ENCODE measurements at regions not wholly inside any gene's neighbourhood (a gene's known extent, or its start where the extent isn't known, plus 50 kb on each side); places are given as distances from the start of the nearest gene placed in this dataset.
A peak's percentile ranks its signal among the peaks of the same experiment; 100 is the strongest.

DNA sequence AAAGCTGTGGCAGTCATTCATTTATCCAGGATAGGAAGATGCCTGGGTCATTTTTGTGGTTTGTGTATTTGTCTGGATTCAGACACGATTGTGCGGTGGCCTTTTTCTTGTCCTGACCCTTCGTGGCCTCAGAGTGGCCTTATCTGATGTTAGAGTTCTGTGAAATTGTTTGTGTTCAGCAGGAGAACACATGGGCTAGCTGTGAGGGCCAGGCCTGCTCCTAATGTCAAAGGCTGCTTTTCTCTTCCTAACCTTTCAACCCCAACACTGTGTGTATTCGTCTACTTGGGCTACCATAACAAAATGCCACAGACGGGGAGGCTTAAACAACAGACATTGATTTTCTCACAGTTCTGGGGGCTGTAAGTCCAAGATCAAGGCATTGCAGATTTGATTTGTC is 321.8 kb downstream of the CD83 start:
- no peak for TF ChIP-seq ZNF274 (IDR thresholded peaks at IDR 0.05; ENCODE audit: low read depth, low read length)
- H3K4me3 ChIP-seq (ENCODE audit: low read length): no peak overlapping the region

DNA sequence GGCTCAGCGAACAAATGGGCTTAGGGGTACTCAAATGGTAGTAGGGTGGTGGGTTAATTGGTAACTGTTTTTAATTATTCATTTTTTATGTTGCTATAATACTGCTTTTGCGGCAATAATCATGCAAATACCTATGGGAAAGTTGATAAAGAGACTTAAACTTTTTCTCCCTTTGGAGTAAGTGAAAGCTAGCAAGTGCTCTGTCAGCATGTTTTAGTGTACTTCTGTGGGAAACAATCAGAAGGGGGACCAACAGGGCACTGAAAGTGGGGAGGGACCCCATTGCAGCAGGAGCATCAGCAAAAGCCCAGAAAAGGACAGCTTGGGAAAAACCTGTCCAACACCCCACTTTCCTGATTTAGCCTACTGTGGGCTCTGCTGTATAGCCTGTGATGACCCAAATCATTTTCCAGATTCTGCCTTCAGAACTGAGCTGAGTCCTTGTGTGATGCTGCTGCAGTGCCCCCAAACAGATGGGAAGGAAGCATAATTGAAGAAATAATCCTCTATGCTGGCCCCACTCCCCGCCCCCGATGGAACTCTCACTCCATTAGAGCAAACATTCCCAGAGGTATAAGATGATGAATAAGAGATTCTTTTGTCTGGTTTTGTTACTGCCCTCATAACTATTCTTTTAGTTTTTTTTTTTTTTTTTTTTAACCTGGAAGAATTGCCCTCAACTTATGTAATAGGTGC is 322.8 kb downstream of the CD83 start:
- no peak overlapping the region for H3K4me3 ChIP-seq (ENCODE audit: low read length)
- no peak for TF ChIP-seq ZNF274 (IDR thresholded peaks at IDR 0.05; ENCODE audit: low read depth, low read length)

- TF ChIP-seq ZNF274 (IDR thresholded peaks at IDR 0.05; ENCODE audit: low read depth, low read length): no peak
- H3K4me3 ChIP-seq (ENCODE audit: low read length): no peak overlapping the region
Measured at GRCh38 chr6:14440940-14441781, 323.6 kb downstream of the CD83 start.

GRCh38 chr6:14442242-14442641 is 324.7 kb downstream of the CD83 start:
- TF ChIP-seq ZNF274 (IDR thresholded peaks at IDR 0.05; ENCODE audit: low read depth, low read length): no peak
- H3K4me3 ChIP-seq (ENCODE audit: low read length): no peak overlapping the region

GRCh38 chr6:14443629-14444268 is 326.2 kb downstream of the CD83 start:
- no peak overlapping the region for H3K4me3 ChIP-seq (ENCODE audit: low read length)
- no peak for TF ChIP-seq ZNF274 (IDR thresholded peaks at IDR 0.05; ENCODE audit: low read depth, low read length)

DNA sequence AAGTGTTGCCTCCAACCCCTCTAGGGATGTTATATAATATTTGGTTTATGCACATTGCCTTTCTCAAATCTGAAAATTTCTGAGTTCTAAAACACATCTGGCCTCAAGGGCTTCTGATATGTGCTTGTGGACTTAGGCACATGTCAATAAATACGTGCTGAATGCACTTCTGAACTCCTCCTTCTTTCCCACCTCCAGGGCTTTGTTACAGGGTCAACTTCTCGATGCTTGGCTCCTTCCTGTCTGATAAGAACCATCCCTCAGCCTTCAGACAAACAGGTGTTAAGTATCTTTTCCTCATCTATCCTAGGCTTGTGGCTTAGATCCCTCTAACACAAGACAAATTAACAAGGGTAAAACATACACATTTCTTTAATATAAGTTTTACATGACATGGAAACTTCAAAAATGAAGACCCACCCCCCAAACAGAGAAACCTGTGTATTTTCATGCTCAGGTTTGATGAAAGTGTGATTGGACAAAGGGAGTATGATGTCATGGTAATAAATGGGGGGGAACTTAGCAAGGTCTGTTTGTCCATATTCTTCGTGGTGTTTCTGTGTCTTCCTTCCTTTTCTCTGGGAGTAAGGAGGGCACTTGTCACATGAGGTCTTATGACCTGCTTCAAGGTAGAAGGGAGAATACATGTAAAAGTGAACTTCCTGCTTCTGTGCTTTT is 326.9 kb downstream of the CD83 start:
- H3K4me3 ChIP-seq (ENCODE audit: low read length): no peak overlapping the region
- TF ChIP-seq ZNF274 (IDR thresholded peaks at IDR 0.05; ENCODE audit: low read depth, low read length): no peak

DNA sequence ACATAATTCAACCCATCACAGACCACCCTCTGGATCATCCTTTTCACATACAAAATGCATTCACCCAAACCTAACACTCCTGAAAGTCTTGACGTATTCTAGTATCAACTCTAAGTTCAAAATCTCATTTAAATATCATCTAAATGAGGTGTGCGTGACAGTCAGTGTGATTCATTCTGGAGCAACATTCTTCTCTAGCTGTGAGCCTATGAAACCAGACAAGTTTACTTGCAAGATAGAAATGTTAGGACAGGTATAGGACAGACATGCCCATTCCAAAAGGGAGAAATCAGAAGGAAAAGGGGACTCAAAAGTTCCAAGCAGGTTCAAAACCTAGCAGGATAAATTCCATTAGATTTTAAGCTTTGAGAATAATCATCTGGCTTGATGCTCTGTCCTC is 329.7 kb downstream of the CD83 start:
- no peak for TF ChIP-seq ZNF274 (IDR thresholded peaks at IDR 0.05; ENCODE audit: low read depth, low read length)

GRCh38 chr6:14448246-14448645 is 330.7 kb downstream of the CD83 start:
- no peak for TF ChIP-seq ZNF274 (IDR thresholded peaks at IDR 0.05; ENCODE audit: low read depth, low read length)
- no peak overlapping the region for H3K4me3 ChIP-seq (ENCODE audit: low read length)

More for the DNA sequence above, 329.7 kb downstream of the CD83 start:
- no peak overlapping the region for H3K4me3 ChIP-seq (ENCODE audit: low read length)

GRCh38 chr6:14450133-14450504 is 332.5 kb downstream of the CD83 start:
- H3K4me3 ChIP-seq (ENCODE audit: low read length): no peak overlapping the region
- no peak for TF ChIP-seq ZNF274 (IDR thresholded peaks at IDR 0.05; ENCODE audit: low read depth, low read length)

DNA sequence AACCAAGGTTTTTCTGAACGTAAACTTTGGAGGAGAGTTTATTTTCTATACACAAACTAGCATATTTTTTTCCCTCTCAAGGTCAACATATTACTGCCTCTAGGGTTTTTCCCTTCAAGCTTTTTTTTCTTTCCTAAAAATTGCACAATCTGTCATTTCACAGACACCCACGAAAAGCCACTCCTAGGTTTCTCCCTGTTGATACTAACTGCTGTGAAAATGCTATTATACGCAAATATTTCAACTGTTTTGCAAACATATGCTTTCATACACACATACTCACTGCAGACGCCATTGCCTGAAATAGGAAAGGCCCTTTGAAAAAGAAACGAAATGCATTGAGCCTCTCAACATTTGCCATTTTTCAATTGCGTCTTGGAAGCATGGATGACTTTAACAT is 333.0 kb downstream of the CD83 start:
- TF ChIP-seq ZNF274 (IDR thresholded peaks at IDR 0.05; ENCODE audit: low read depth, low read length): no peak
- H3K4me3 ChIP-seq (ENCODE audit: low read length): no peak overlapping the region

GRCh38 chr6:14451594-14452374 is 334.2 kb downstream of the CD83 start:
- no peak overlapping the region for H3K4me3 ChIP-seq (ENCODE audit: low read length)

DNA sequence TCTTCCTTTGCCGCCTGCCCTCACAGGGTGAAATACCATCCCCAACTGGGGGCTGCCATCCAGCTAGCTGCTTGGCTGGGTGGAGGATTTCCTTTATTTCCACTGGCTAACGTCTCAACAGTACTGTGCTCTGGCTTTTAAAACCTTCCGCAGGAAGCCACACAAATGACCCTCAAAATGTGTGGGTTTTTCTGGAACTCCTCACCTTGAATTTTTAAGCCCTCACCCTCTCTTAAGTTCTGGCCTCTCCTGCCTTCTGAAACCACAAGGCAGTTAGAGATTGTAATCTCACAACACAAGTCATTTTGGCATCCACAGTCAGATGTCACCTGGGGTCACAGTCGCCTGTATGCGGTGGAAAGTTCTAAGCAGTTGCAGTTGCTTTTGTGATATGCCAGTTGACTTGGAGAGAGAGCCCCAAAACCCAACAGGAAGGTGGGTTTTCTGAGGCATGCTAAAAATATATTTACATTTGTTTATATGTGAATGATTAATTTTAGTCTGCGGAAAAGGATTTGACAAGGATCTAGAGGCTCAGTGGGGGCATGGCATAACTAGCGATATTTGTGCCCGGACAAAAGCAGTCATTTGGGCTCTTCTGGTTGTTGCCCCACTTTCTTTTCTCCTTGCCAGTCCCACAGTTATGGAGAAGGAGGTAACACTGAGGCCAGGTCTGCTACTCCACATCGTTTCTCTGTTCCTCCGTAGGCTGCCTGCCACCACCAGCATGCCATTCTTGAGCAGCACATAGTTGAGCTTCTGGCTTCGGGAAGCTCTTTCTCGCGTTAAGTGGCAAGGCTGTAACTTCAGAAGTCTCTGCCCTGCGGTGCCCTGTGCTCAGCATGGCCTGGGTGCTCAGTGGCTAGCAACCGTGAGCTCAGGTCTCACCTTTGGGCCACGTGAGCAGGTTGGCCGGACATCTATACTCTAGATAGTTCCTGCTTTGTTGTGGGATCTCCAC is 335.3 kb downstream of the CD83 start:
- peak overlapping the region; percentile 31; the same call in 1 of the 2 replicates for H3K4me3 ChIP-seq (ENCODE audit: low read length)
- no peak for TF ChIP-seq ZNF274 (IDR thresholded peaks at IDR 0.05; ENCODE audit: low read depth, low read length)

More at GRCh38 chr6:14451594-14452374, 334.2 kb downstream of the CD83 start:
- TF ChIP-seq ZNF274 (IDR thresholded peaks at IDR 0.05; ENCODE audit: low read depth, low read length): no peak

Data from GM08714 (cell line).